ENCODE measurements at regions not wholly inside any gene's neighbourhood (a gene's known extent, or its start where the extent isn't known, plus 50 kb on each side); places are given as distances from the start of the nearest gene placed in this dataset.
"Not testable (repeated sequence)": the region's sequence is repeated elsewhere in the genome, so short reads cannot be mapped to it uniquely, and the experiment has no call there.

DNA sequence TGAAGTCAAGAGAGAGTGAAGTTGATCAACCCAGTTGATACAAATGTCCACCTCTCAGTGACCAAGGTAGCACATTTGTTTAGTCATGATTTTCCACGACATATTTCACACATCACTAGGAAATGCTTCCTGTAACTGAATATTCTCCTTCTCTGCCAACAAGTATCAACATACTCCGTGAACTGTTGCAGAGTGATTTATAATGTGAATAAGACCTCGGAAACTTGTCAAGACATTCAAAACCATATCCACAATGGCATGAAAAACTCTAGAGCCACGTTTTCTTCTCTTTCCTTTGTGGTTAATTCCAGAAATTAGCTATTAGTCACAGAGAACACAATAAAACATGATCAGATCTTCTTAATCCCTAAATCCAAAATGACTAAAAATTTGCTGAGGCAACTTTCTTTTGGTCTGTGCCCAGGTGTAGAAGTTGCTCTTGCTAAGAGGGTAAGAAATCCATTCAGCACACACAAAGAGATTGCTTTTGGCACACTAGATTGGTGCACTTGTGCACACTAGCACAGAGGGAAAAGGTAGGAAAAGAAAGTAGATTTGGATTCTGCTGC lies 244.3 kb upstream of the NRIP1 start:
- intact Hi-C loops (cut with DNase I), result no loop called here
- Histone ChIP-seq H3K4me1 (replicated peaks) (no peaks in the 10 kb centered on the region), H3K27me3 (replicated peaks; ENCODE audit: insufficient read depth) (no peaks in the 10 kb centered on the region), H3K4me3 (no peak overlapping the region), H3K36me3 (no peaks in the 10 kb centered on the region), H3K9me3 (no peaks in the 10 kb centered on the region), H3K27ac (no peak overlapping the region)
- DNase-seq (ENCODE audit: low spot score), result no peak
- TF ChIP-seq POLR2AphosphoS5 (IDR thresholded peaks at IDR 0.05) (no peak), POLR2A (IDR thresholded peaks at IDR 0.05) (no peak)
- TF ChIP-seq, protein P1, sequence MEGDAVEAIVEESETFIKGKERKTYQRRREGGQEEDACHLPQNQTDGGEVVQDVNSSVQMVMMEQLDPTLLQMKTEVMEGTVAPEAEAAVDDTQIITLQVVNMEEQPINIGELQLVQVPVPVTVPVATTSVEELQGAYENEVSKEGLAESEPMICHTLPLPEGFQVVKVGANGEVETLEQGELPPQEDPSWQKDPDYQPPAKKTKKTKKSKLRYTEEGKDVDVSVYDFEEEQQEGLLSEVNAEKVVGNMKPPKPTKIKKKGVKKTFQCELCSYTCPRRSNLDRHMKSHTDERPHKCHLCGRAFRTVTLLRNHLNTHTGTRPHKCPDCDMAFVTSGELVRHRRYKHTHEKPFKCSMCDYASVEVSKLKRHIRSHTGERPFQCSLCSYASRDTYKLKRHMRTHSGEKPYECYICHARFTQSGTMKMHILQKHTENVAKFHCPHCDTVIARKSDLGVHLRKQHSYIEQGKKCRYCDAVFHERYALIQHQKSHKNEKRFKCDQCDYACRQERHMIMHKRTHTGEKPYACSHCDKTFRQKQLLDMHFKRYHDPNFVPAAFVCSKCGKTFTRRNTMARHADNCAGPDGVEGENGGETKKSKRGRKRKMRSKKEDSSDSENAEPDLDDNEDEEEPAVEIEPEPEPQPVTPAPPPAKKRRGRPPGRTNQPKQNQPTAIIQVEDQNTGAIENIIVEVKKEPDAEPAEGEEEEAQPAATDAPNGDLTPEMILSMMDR (IDR thresholded peaks at IDR 0.05), result no peak
- 17% methylated on average over 4 of the region's 4 CpGs for WGBS

DNA sequence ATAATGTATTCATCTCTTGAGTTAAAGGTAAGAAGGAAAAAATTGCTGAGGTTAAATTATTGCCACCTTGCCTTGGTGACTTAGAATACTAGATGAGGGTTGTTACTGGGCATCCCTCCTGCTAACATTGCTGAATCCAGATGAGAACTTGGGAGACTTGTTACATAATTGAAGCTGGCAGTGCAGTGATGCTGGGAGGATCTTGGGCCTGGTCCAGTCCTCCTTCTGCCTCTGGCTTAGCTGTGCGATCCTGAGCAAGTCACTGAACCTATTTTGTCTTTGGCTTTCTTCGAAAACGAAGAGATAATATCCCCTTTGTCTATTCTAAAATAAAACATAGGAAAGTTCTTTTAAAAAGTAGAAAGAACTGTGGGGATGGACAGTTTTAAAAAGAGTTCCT lies 244.9 kb upstream of the NRIP1 start:
- Histone ChIP-seq H3K4me3 (no peak overlapping the region), H3K9me3 (no peaks in the 10 kb centered on the region), H3K4me1 (replicated peaks) (no peaks in the 10 kb centered on the region), H3K27me3 (replicated peaks; ENCODE audit: insufficient read depth) (no peaks in the 10 kb centered on the region), H3K36me3 (no peaks in the 10 kb centered on the region), H3K27ac (no peak overlapping the region)
- 62% methylated on average over 3 of the region's 3 CpGs for WGBS
- TF ChIP-seq POLR2A (IDR thresholded peaks at IDR 0.05) (no peak), POLR2AphosphoS5 (IDR thresholded peaks at IDR 0.05) (no peak)
- TF ChIP-seq, protein P1 (IDR thresholded peaks at IDR 0.05), result no peak
- DNase-seq (ENCODE audit: low spot score), result no peak
- intact Hi-C loops (cut with DNase I), result no loop called here

DNA sequence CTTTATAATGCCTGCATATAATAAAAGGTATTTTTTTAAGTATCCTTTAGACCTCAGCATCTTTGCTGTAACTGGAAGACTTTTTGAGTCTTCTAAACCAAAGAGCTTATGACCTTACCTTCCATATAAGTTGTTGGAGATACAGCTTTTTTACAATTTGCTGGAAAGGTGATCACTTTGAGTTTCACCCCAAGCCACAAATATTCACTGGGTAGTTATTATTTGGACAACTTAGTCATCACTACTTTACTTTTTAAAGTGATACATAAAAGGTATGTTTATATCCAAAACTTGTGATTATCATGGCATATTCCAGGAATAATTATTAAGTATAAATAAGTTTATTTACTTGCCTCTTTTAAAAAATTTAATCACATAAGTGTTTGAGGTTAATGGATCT lies 246.7 kb upstream of the NRIP1 start:
- no peak for DNase-seq (ENCODE audit: low spot score)
- Histone ChIP-seq H3K36me3 (no peaks in the 10 kb centered on the region), H3K27me3 (replicated peaks; ENCODE audit: insufficient read depth) (no peaks in the 10 kb centered on the region), H3K9me3 (no peaks in the 10 kb centered on the region), H3K27ac (no peak overlapping the region), H3K4me1 (replicated peaks) (no peaks in the 10 kb centered on the region), H3K4me3 (no peak overlapping the region)
- intact Hi-C loops (cut with DNase I), result no loop called here
- TF ChIP-seq, protein P1 (IDR thresholded peaks at IDR 0.05), result no peak
- TF ChIP-seq POLR2AphosphoS5 (IDR thresholded peaks at IDR 0.05) (no peak), POLR2A (IDR thresholded peaks at IDR 0.05) (no peak)

DNA sequence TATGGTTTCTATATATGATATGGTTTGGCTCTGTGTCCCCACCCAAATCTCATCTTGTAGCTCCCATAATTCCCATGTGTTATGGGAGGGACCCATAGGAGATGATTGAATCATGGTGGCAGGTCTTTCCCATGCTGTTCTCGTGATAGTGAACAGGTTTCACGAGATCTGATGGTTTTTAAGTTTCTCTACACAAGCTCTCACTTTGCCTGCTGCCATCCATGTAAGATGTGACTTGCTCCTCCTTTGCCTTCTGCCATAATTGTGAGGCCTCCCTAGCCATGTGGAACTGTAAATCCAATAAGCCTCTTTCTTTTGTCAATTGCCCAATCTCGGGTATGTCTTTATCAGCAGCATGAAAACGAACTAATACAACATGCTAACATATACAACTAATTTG lies 252.2 kb upstream of the NRIP1 start:
- H3K27ac ChIP-seq; DNase-seq (ENCODE audit: low spot score); H3K9me3 ChIP-seq; H3K36me3 ChIP-seq; H3K4me1 ChIP-seq (replicated peaks); H3K4me3 ChIP-seq; intact Hi-C loops (cut with DNase I); H3K27me3 ChIP-seq (replicated peaks; ENCODE audit: insufficient read depth): not testable (repeated sequence)
- 93% methylated on average over 4 of the region's 4 CpGs for WGBS

DNA sequence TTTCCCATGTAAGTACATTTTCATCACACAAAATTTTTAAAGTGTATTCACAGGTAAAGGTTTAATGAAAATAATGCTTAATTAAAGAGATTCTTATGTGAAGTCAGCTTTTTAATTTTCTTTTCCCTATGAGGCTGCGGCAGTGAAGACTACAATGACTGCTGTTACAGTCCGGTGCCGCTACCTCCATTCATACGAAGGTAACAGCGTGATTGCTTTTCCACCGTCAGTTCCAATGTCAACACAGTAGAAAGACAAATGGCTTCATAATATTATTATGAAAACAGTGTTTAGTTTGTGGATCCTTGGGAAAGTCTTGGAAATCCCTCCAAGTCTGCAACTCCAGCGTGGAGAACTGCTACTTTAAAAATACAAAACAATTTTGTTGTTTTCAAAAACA lies 254.9 kb upstream of the NRIP1 start:
- TF ChIP-seq, protein P1 (IDR thresholded peaks at IDR 0.05), result no peak
- TF ChIP-seq POLR2AphosphoS5 (IDR thresholded peaks at IDR 0.05), result no peak
- TF ChIP-seq POLR2A (IDR thresholded peaks at IDR 0.05), result no peak
- H3K36me3 ChIP-seq, result no peaks in the 10 kb centered on the region
- no peak overlapping the region for H3K27ac ChIP-seq
- intact Hi-C loops (cut with DNase I), result no loop called here
- H3K4me1 ChIP-seq (replicated peaks), result no peaks in the 10 kb centered on the region
- DNase-seq (ENCODE audit: low spot score), result no peak
- H3K4me3 ChIP-seq, result no peak overlapping the region
- 64% methylated on average over 7 of the region's 7 CpGs for WGBS
- no peaks in the 10 kb centered on the region for H3K9me3 ChIP-seq
- H3K27me3 ChIP-seq (replicated peaks; ENCODE audit: insufficient read depth), result no peaks in the 10 kb centered on the region

All from prostate gland (tissue), 2 donors.